ENCODE measurements at regions not wholly inside any gene's neighbourhood (a gene's known extent, or its start where the extent isn't known, plus 50 kb on each side); places are given as distances from the start of the nearest gene placed in this dataset.

GRCh38 chr2:80887841-80888378 is 583.4 kb upstream of the LRRTM1 start:
- H3K27ac ChIP-seq (ENCODE audit: low read length): no peak overlapping the region
- H3K9me3 ChIP-seq (ENCODE audit: control insufficient read depth in 1 of 2, low read length in 2 of 2): no peaks in the 10 kb centered on the region
- no peaks in the 10 kb centered on the region for H3K27me3 ChIP-seq (ENCODE audit: low read depth, low read length)
- H3K4me3 ChIP-seq (ENCODE audit: low read depth in 1 of 2, low read length in 2 of 2): no peak overlapping the region
- H3K4me1 ChIP-seq (ENCODE audit: control insufficient read depth in 1 of 2, insufficient read depth in 2 of 2, low read length in 2 of 2): no peaks in the 10 kb centered on the region
- no peaks in the 10 kb centered on the region for H3K36me3 ChIP-seq (ENCODE audit: control insufficient read depth in 1 of 2, insufficient read depth in 2 of 2, low read length in 2 of 2)

GRCh38 chr2:80874374-80874773 is 569.8 kb upstream of the LRRTM1 start:
- no peaks in the 10 kb centered on the region for H3K36me3 ChIP-seq (ENCODE audit: control insufficient read depth in 1 of 2, insufficient read depth in 2 of 2, low read length in 2 of 2)
- H3K27ac ChIP-seq (ENCODE audit: low read length): no peak overlapping the region
- no peaks in the 10 kb centered on the region for H3K27me3 ChIP-seq (ENCODE audit: low read depth, low read length)
- no peaks in the 10 kb centered on the region for H3K9me3 ChIP-seq (ENCODE audit: control insufficient read depth in 1 of 2, low read length in 2 of 2)
- H3K4me1 ChIP-seq (ENCODE audit: control insufficient read depth in 1 of 2, insufficient read depth in 2 of 2, low read length in 2 of 2): no peaks in the 10 kb centered on the region
- H3K4me3 ChIP-seq (ENCODE audit: low read depth in 1 of 2, low read length in 2 of 2): no peak overlapping the region

GRCh38 chr2:80869858-80870438 is 565.4 kb upstream of the LRRTM1 start:
- no peak overlapping the region for H3K27ac ChIP-seq (ENCODE audit: low read length)
- no peaks in the 10 kb centered on the region for H3K27me3 ChIP-seq (ENCODE audit: low read depth, low read length)
- no peaks in the 10 kb centered on the region for H3K9me3 ChIP-seq (ENCODE audit: control insufficient read depth in 1 of 2, low read length in 2 of 2)
- H3K4me1 ChIP-seq (ENCODE audit: control insufficient read depth in 1 of 2, insufficient read depth in 2 of 2, low read length in 2 of 2): no peaks in the 10 kb centered on the region
- H3K36me3 ChIP-seq (ENCODE audit: control insufficient read depth in 1 of 2, insufficient read depth in 2 of 2, low read length in 2 of 2): no peaks in the 10 kb centered on the region
- no peak overlapping the region for H3K4me3 ChIP-seq (ENCODE audit: low read depth in 1 of 2, low read length in 2 of 2)

GRCh38 chr2:80863147-80863714 is 558.7 kb upstream of the LRRTM1 start:
- no peaks in the 10 kb centered on the region for H3K4me1 ChIP-seq (ENCODE audit: control insufficient read depth in 1 of 2, insufficient read depth in 2 of 2, low read length in 2 of 2)
- no peaks in the 10 kb centered on the region for H3K9me3 ChIP-seq (ENCODE audit: control insufficient read depth in 1 of 2, low read length in 2 of 2)
- H3K4me3 ChIP-seq (ENCODE audit: low read depth in 1 of 2, low read length in 2 of 2): no peak overlapping the region
- no peaks in the 10 kb centered on the region for H3K36me3 ChIP-seq (ENCODE audit: control insufficient read depth in 1 of 2, insufficient read depth in 2 of 2, low read length in 2 of 2)
- H3K27me3 ChIP-seq (ENCODE audit: low read depth, low read length): no peaks in the 10 kb centered on the region
- H3K27ac ChIP-seq (ENCODE audit: low read length): no peak overlapping the region

- no peaks in the 10 kb centered on the region for H3K4me1 ChIP-seq (ENCODE audit: control insufficient read depth in 1 of 2, insufficient read depth in 2 of 2, low read length in 2 of 2)
- H3K9me3 ChIP-seq (ENCODE audit: control insufficient read depth in 1 of 2, low read length in 2 of 2): no peaks in the 10 kb centered on the region
Measured at GRCh38 chr2:80858965-80859364, 554.4 kb upstream of the LRRTM1 start.

GRCh38 chr2:80856227-80856626 is 551.7 kb upstream of the LRRTM1 start:
- H3K9me3 ChIP-seq (ENCODE audit: control insufficient read depth in 1 of 2, low read length in 2 of 2): no peaks in the 10 kb centered on the region
- no peak overlapping the region for H3K27ac ChIP-seq (ENCODE audit: low read length)
- no peaks in the 10 kb centered on the region for H3K36me3 ChIP-seq (ENCODE audit: control insufficient read depth in 1 of 2, insufficient read depth in 2 of 2, low read length in 2 of 2)
- no peaks in the 10 kb centered on the region for H3K27me3 ChIP-seq (ENCODE audit: low read depth, low read length)
- no peak overlapping the region for H3K4me3 ChIP-seq (ENCODE audit: low read depth in 1 of 2, low read length in 2 of 2)
- no peaks in the 10 kb centered on the region for H3K4me1 ChIP-seq (ENCODE audit: control insufficient read depth in 1 of 2, insufficient read depth in 2 of 2, low read length in 2 of 2)

More at GRCh38 chr2:80858965-80859364, 554.4 kb upstream of the LRRTM1 start:
- no peak overlapping the region for H3K27ac ChIP-seq (ENCODE audit: low read length)
- no peaks in the 10 kb centered on the region for H3K36me3 ChIP-seq (ENCODE audit: control insufficient read depth in 1 of 2, insufficient read depth in 2 of 2, low read length in 2 of 2)
- no peaks in the 10 kb centered on the region for H3K27me3 ChIP-seq (ENCODE audit: low read depth, low read length)
- no peak overlapping the region for H3K4me3 ChIP-seq (ENCODE audit: low read depth in 1 of 2, low read length in 2 of 2)

GRCh38 chr2:80854831-80855230 is 550.3 kb upstream of the LRRTM1 start:
- Histone ChIP-seq H3K27ac (ENCODE audit: low read length) (no peak overlapping the region), H3K27me3 (ENCODE audit: low read depth, low read length) (no peaks in the 10 kb centered on the region), H3K9me3 (ENCODE audit: control insufficient read depth in 1 of 2, low read length in 2 of 2) (no peaks in the 10 kb centered on the region), H3K36me3 (ENCODE audit: control insufficient read depth in 1 of 2, insufficient read depth in 2 of 2, low read length in 2 of 2) (no peaks in the 10 kb centered on the region), H3K4me1 (ENCODE audit: control insufficient read depth in 1 of 2, insufficient read depth in 2 of 2, low read length in 2 of 2) (no peaks in the 10 kb centered on the region), H3K4me3 (ENCODE audit: low read depth in 1 of 2, low read length in 2 of 2) (no peak overlapping the region)

- no peaks in the 10 kb centered on the region for H3K4me1 ChIP-seq (ENCODE audit: control insufficient read depth in 1 of 2, insufficient read depth in 2 of 2, low read length in 2 of 2)
- H3K27ac ChIP-seq (ENCODE audit: low read length): no peak overlapping the region
- H3K4me3 ChIP-seq (ENCODE audit: low read depth in 1 of 2, low read length in 2 of 2): no peak overlapping the region
- no peaks in the 10 kb centered on the region for H3K27me3 ChIP-seq (ENCODE audit: low read depth, low read length)
- no peaks in the 10 kb centered on the region for H3K9me3 ChIP-seq (ENCODE audit: control insufficient read depth in 1 of 2, low read length in 2 of 2)
- H3K36me3 ChIP-seq (ENCODE audit: control insufficient read depth in 1 of 2, insufficient read depth in 2 of 2, low read length in 2 of 2): no peaks in the 10 kb centered on the region
Measured at GRCh38 chr2:80852808-80853139, 548.2 kb upstream of the LRRTM1 start.

GRCh38 chr2:80852079-80852807 is 547.7 kb upstream of the LRRTM1 start:
- Histone ChIP-seq H3K4me1 (ENCODE audit: control insufficient read depth in 1 of 2, insufficient read depth in 2 of 2, low read length in 2 of 2) (no peaks in the 10 kb centered on the region), H3K9me3 (ENCODE audit: control insufficient read depth in 1 of 2, low read length in 2 of 2) (no peaks in the 10 kb centered on the region), H3K36me3 (ENCODE audit: control insufficient read depth in 1 of 2, insufficient read depth in 2 of 2, low read length in 2 of 2) (no peaks in the 10 kb centered on the region), H3K4me3 (ENCODE audit: low read depth in 1 of 2, low read length in 2 of 2) (no peak overlapping the region), H3K27ac (ENCODE audit: low read length) (no peak overlapping the region), H3K27me3 (ENCODE audit: low read depth, low read length) (no peaks in the 10 kb centered on the region)

- Histone ChIP-seq H3K4me3 (ENCODE audit: low read depth in 1 of 2, low read length in 2 of 2) (no peak overlapping the region), H3K36me3 (ENCODE audit: control insufficient read depth in 1 of 2, insufficient read depth in 2 of 2, low read length in 2 of 2) (no peaks in the 10 kb centered on the region), H3K27ac (ENCODE audit: low read length) (no peak overlapping the region), H3K27me3 (ENCODE audit: low read depth, low read length) (no peaks in the 10 kb centered on the region), H3K9me3 (ENCODE audit: control insufficient read depth in 1 of 2, low read length in 2 of 2) (no peaks in the 10 kb centered on the region), H3K4me1 (ENCODE audit: control insufficient read depth in 1 of 2, insufficient read depth in 2 of 2, low read length in 2 of 2) (no peaks in the 10 kb centered on the region)
Measured at GRCh38 chr2:80830891-80831290, 526.3 kb upstream of the LRRTM1 start.

- H3K4me1 ChIP-seq (ENCODE audit: control insufficient read depth in 1 of 2, insufficient read depth in 2 of 2, low read length in 2 of 2): no peaks in the 10 kb centered on the region
- no peak overlapping the region for H3K27ac ChIP-seq (ENCODE audit: low read length)
- H3K27me3 ChIP-seq (ENCODE audit: low read depth, low read length): no peaks in the 10 kb centered on the region
- H3K36me3 ChIP-seq (ENCODE audit: control insufficient read depth in 1 of 2, insufficient read depth in 2 of 2, low read length in 2 of 2): no peaks in the 10 kb centered on the region
- H3K4me3 ChIP-seq (ENCODE audit: low read depth in 1 of 2, low read length in 2 of 2): no peak overlapping the region
- H3K9me3 ChIP-seq (ENCODE audit: control insufficient read depth in 1 of 2, low read length in 2 of 2): no peaks in the 10 kb centered on the region
Measured at GRCh38 chr2:80822999-80823398, 518.4 kb upstream of the LRRTM1 start.

Data from muscle layer of duodenum (tissue), 2 donors.